HEK293 (cell line): ENCODE measurements at regions not wholly inside any gene's neighbourhood (a gene's known extent, or its start where the extent isn't known, plus 50 kb on each side); places are given as distances from the start of the nearest gene placed in this dataset.
A peak's percentile ranks its signal among the peaks of the same experiment; 100 is the strongest.
"Not testable (repeated sequence)": the region's sequence is repeated elsewhere in the genome, so short reads cannot be mapped to it uniquely, and the experiment has no call there.

Experiments used
- CTCF ChIA-PET: fragments of 350-600 bp; formaldehyde crosslinking; extraction: SDS; loops from one replicate; lab custom pipeline; 2021; ENCODE audit warnings: antibody characterized with exemption; lab: Yijun Ruan, JAX
- POLR2A ChIA-PET: fragments of 300-600 bp; formaldehyde crosslinking; extraction: SDS; loops from one replicate; lab custom pipeline; 2020; ENCODE audit warnings: antibody characterized with exemption, inconsistent platforms; lab: Yijun Ruan, JAX
- H3K27ac ChIP-seq: fragments of 200-500 bp; sonication (Bioruptor generic); 2 replicates; pipeline ENCODE4 v1.5.1; 2014; ENCODE audit warnings: low read depth, low read length, control low read depth, inconsistent platforms; ENCODE audit errors: extremely low read depth
- H3K36me3 ChIP-seq, 2 experiments: fragments of 200-500 bp in 1 of 2; sonication (Bioruptor generic) in 1 of 2; 1 replicate in 1 of 2; 2 replicates in 1 of 2; pipeline ENCODE4 v1.5.1; 2014 to 2017; ENCODE audit warnings: inconsistent platforms in 2 of 2, low read length in 2 of 2; ENCODE audit not compliant: control insufficient read depth in 2 of 2, insufficient read depth in 1 of 2
- H3K4me1 ChIP-seq: fragments of 200-500 bp; sonication (Bioruptor generic); 2 replicates; pipeline ENCODE4 v1.5.1; 2014; ENCODE audit warnings: mild to moderate bottlenecking, low read length, inconsistent platforms; ENCODE audit not compliant: control insufficient read depth, insufficient read depth
- H3K4me3 ChIP-seq: 2 replicates; pipeline ENCODE4 v1.5.1; 2011; ENCODE audit warnings: low read depth, mild to moderate bottlenecking, control low read depth, low read length, moderate library complexity
- H3K9me3 ChIP-seq: fragments of 200-500 bp; sonication (Bioruptor generic); 2 replicates; pipeline ENCODE4 v1.5.1; 2014; ENCODE audit warnings: low read depth, low read length, inconsistent platforms; ENCODE audit not compliant: control insufficient read depth, insufficient read depth
- BCL11A ChIP-seq: fragments of 450-650 bp; formaldehyde crosslinking; IDR thresholded peaks from 2 replicates; pipeline ENCODE4 v1.5.1; 2016; ENCODE audit warnings: low read depth, missing biosample characterization, missing genetic modification characterization
- GLIS1 ChIP-seq: fragments of 450-650 bp; formaldehyde crosslinking; IDR thresholded peaks from 2 replicates; pipeline ENCODE4 v1.5.1; 2016; ENCODE audit warnings: missing biosample characterization, missing genetic modification characterization
- KLF16 ChIP-seq: fragments of 450-650 bp; formaldehyde crosslinking; IDR thresholded peaks from 2 replicates; pipeline ENCODE4 v1.5.1; 2017; ENCODE audit warnings: missing biosample characterization, missing genetic modification characterization
- MZF1 ChIP-seq: fragments of 450-650 bp; formaldehyde crosslinking; IDR thresholded peaks from 2 replicates; pipeline ENCODE4 v1.5.1; 2017; ENCODE audit warnings: missing biosample characterization, missing genetic modification characterization, borderline replicate concordance
- SETDB1 ChIP-seq: IDR thresholded peaks from one replicate; pipeline ENCODE4 v1.6.1; 2017; ENCODE audit warnings: mild to moderate bottlenecking, low read length, moderate library complexity, mixed read lengths; ENCODE audit not compliant: insufficient read length
- WT1 ChIP-seq: fragments of 450-650 bp; formaldehyde crosslinking; IDR thresholded peaks from 2 replicates; pipeline ENCODE4 v1.5.1; 2016; ENCODE audit warnings: missing biosample characterization, missing genetic modification characterization
- ZBTB48 ChIP-seq: fragments of 450-650 bp; formaldehyde crosslinking; IDR thresholded peaks from 2 replicates; pipeline ENCODE4 v1.5.1; 2016; ENCODE audit warnings: missing biosample characterization, missing genetic modification characterization
- ZFP41 ChIP-seq: fragments of 450-650 bp; formaldehyde crosslinking; IDR thresholded peaks from 2 replicates; pipeline ENCODE4 v1.5.1; 2016; ENCODE audit warnings: missing biosample characterization, missing genetic modification characterization, borderline replicate concordance
- ZNF112 ChIP-seq: fragments of 450-650 bp; formaldehyde crosslinking; IDR thresholded peaks from 2 replicates; pipeline ENCODE4 v1.5.0; 2017; ENCODE audit warnings: missing biosample characterization, missing genetic modification characterization
- ZNF19 ChIP-seq: fragments of 450-650 bp; formaldehyde crosslinking; IDR thresholded peaks from 2 replicates; pipeline ENCODE4; 2016; ENCODE audit warnings: missing biosample characterization, missing genetic modification characterization, low read depth
- ZNF221 ChIP-seq: fragments of 450-650 bp; formaldehyde crosslinking; IDR thresholded peaks from 2 replicates; pipeline ENCODE4 v1.5.1; 2017; ENCODE audit warnings: missing biosample characterization, missing genetic modification characterization, borderline replicate concordance
- ZNF292 ChIP-seq: fragments of 450-650 bp; formaldehyde crosslinking; IDR thresholded peaks from 2 replicates; pipeline ENCODE4 v1.5.1; 2016; ENCODE audit warnings: low read depth, missing biosample characterization, missing genetic modification characterization, borderline replicate concordance
- ZNF341 ChIP-seq: fragments of 450-650 bp; formaldehyde crosslinking; IDR thresholded peaks from 2 replicates; pipeline ENCODE4; 2016; ENCODE audit warnings: low read depth, missing biosample characterization, missing genetic modification characterization
- ZNF350 ChIP-seq: fragments of 450-650 bp; formaldehyde crosslinking; IDR thresholded peaks from 2 replicates; pipeline ENCODE4 v1.5.0; 2017; ENCODE audit warnings: missing biosample characterization, mild to moderate bottlenecking, missing genetic modification characterization
- ZNF354C ChIP-seq: fragments of 450-650 bp; formaldehyde crosslinking; IDR thresholded peaks from 2 replicates; pipeline ENCODE4 v1.5.1; 2016; ENCODE audit warnings: missing biosample characterization, missing genetic modification characterization, low read depth, borderline replicate concordance
- ZNF433 ChIP-seq: fragments of 450-650 bp; formaldehyde crosslinking; IDR thresholded peaks from 2 replicates; pipeline ENCODE4 v1.5.1; 2016; ENCODE audit warnings: missing biosample characterization, missing genetic modification characterization, low read depth
- ZNF518A ChIP-seq: fragments of 450-650 bp; formaldehyde crosslinking; conservative IDR thresholded peaks from 2 replicates; pipeline ENCODE4 v1.5.1; 2016; ENCODE audit warnings: low read depth, missing biosample characterization, missing genetic modification characterization
- ZNF558 ChIP-seq: fragments of 450-650 bp; formaldehyde crosslinking; IDR thresholded peaks from 2 replicates; pipeline ENCODE4 v1.5.1; 2016; ENCODE audit warnings: missing biosample characterization, missing genetic modification characterization
- TF ChIP-seq, protein P1 (sequence below): fragments of 450-650 bp; formaldehyde crosslinking; IDR thresholded peaks from 2 replicates; pipeline ENCODE4 v1.5.1; 2017; ENCODE audit warnings: missing biosample characterization, missing genetic modification characterization
- TF ChIP-seq, protein P2 (sequence below): fragments of 450-650 bp; formaldehyde crosslinking; IDR thresholded peaks from 2 replicates; pipeline ENCODE4 v1.5.1; 2016; ENCODE audit warnings: missing biosample characterization, missing genetic modification characterization, borderline replicate concordance

DNA sequence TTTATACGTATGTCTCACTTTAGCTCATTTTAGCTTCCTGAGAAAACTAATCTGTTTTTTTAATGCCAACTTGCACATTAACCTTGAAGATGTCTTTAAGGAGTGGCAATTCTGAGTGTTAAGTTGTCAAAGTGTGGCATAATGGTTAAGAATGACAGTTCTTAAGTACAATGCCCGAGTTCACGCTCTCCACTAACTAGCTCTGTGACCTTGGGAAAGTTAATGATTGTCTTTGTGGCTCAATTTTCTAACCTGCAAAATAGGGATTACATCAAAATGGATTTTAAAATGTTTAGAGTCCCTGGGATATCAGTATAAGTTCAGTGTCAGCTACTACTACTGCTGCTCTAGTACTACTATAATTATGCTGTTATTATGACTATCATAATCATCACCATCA is 409.7 kb downstream of the SOCS6 start (continued):
- TF ChIP-seq ZNF518A (tag by site-specific recombination) = no peak
- no peak for TF ChIP-seq MZF1 (tag by site-specific recombination)
- TF ChIP-seq BCL11A (tag by site-specific recombination) = no peak
- TF ChIP-seq ZNF221 = no peak
- TF ChIP-seq, all 188 proteins: peak for 0

- peak; percentile 56 for TF ChIP-seq GLIS1 (tag by site-specific recombination)
- no peak for TF ChIP-seq ZNF19
- no peaks in the 10 kb centered on the region for H3K9me3 ChIP-seq
- no peak overlapping the region for H3K4me3 ChIP-seq
- H3K27ac ChIP-seq = no peak overlapping the region
- no peaks in the 10 kb centered on the region for H3K36me3 ChIP-seq
- ChIA-PET CTCF (no interaction called here), POLR2A (no interaction called here)
- no peaks in the 10 kb centered on the region for H3K4me1 ChIP-seq
These were observed 404.4 kb downstream of the SOCS6 start for GRCh38 chr18:70693246-70693645.

- H3K27ac ChIP-seq, CTCF ChIA-PET, H3K9me3 ChIP-seq, H3K4me3 ChIP-seq, H3K36me3 ChIP-seq, H3K4me1 ChIP-seq, POLR2A ChIA-PET: not testable (repeated sequence)
These were observed 400.9 kb downstream of the SOCS6 start for GRCh38 chr18:70689765-70690164.

- H3K4me1 ChIP-seq = no peaks in the 10 kb centered on the region
- no peak for TF ChIP-seq ZNF341 (tag by site-specific recombination)
- TF ChIP-seq ZNF350 (tag by site-specific recombination) = no peak
- TF ChIP-seq ZNF558 (tag by site-specific recombination) = no peak
- no peak for TF ChIP-seq SETDB1
- TF ChIP-seq ZNF354C (tag by site-specific recombination) = no peak
- TF ChIP-seq, protein P1, sequence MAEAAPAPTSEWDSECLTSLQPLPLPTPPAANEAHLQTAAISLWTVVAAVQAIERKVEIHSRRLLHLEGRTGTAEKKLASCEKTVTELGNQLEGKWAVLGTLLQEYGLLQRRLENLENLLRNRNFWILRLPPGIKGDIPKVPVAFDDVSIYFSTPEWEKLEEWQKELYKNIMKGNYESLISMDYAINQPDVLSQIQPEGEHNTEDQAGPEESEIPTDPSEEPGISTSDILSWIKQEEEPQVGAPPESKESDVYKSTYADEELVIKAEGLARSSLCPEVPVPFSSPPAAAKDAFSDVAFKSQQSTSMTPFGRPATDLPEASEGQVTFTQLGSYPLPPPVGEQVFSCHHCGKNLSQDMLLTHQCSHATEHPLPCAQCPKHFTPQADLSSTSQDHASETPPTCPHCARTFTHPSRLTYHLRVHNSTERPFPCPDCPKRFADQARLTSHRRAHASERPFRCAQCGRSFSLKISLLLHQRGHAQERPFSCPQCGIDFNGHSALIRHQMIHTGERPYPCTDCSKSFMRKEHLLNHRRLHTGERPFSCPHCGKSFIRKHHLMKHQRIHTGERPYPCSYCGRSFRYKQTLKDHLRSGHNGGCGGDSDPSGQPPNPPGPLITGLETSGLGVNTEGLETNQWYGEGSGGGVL = no peak
- TF ChIP-seq ZNF433 (tag by site-specific recombination) = no peak
- TF ChIP-seq, protein P2, sequence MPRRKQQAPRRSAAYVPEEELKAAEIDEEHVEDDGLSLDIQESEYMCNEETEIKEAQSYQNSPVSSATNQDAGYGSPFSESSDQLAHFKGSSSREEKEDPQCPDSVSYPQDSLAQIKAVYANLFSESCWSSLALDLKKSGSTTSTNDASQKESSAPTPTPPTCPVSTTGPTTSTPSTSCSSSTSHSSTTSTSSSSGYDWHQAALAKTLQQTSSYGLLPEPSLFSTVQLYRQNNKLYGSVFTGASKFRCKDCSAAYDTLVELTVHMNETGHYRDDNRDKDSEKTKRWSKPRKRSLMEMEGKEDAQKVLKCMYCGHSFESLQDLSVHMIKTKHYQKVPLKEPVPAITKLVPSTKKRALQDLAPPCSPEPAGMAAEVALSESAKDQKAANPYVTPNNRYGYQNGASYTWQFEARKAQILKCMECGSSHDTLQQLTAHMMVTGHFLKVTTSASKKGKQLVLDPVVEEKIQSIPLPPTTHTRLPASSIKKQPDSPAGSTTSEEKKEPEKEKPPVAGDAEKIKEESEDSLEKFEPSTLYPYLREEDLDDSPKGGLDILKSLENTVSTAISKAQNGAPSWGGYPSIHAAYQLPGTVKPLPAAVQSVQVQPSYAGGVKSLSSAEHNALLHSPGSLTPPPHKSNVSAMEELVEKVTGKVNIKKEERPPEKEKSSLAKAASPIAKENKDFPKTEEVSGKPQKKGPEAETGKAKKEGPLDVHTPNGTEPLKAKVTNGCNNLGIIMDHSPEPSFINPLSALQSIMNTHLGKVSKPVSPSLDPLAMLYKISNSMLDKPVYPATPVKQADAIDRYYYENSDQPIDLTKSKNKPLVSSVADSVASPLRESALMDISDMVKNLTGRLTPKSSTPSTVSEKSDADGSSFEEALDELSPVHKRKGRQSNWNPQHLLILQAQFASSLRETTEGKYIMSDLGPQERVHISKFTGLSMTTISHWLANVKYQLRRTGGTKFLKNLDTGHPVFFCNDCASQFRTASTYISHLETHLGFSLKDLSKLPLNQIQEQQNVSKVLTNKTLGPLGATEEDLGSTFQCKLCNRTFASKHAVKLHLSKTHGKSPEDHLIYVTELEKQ (tag by site-specific recombination) = no peak
- TF ChIP-seq ZBTB48 (tag by site-specific recombination) = no peak
- no peak for TF ChIP-seq KLF16 (tag by site-specific recombination)
- TF ChIP-seq WT1 = no peak
- no peak for TF ChIP-seq ZFP41 (tag by site-specific recombination)
- TF ChIP-seq ZNF292 (tag by site-specific recombination) = no peak
- TF ChIP-seq ZNF112 (tag by site-specific recombination) = no peak
- POLR2A ChIA-PET = no interaction called here
- H3K9me3 ChIP-seq = no peaks in the 10 kb centered on the region
- H3K36me3 ChIP-seq = no peaks in the 10 kb centered on the region
- CTCF ChIA-PET = interaction anchor here (1.0 kb wide), 1 partner anchor 15 kb away, joined by 3 read pairs; no protein-coding TSS in a partner anchor
- no peak overlapping the region for H3K27ac ChIP-seq
- no peak overlapping the region for H3K4me3 ChIP-seq
These were observed 399.4 kb downstream of the SOCS6 start for GRCh38 chr18:70688286-70688685.
